Non-pigmented ciliary epithelial cell (primary cell): ENCODE measurements at regions not wholly inside any gene's neighbourhood (a gene's known extent, or its start where the extent isn't known, plus 50 kb on each side); places are given as distances from the start of the nearest gene placed in this dataset.

Experiments
- DNase-seq: peaks from one replicate; pipeline ENCODE4 v3.0.0-alpha.2; 2010; ENCODE audit warnings: low read depth

DNA sequence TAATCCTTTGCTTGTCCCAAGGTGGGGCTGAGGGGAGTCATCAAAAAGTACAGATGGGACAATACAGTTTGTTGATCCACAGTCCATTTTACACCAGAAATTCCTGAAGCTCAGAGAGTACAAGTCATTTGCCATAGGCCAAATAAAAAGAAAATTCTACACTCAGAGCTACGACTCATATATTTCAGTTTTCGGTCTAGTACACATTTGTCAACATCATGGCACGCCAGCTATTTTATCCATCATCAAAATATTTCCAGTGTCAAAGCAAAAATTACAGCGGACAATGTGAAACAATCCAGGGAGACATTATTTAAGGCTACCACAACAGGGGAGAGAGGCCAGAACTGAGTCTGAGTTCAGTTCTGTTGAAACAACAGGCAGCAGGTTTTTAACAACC, 587.5 kb upstream of the DSEL start:
- DNase-seq: no peak

- DNase-seq: no peak
These were observed 587.0 kb upstream of the DSEL start for GRCh38 chr18:68103561-68103960.

DNA sequence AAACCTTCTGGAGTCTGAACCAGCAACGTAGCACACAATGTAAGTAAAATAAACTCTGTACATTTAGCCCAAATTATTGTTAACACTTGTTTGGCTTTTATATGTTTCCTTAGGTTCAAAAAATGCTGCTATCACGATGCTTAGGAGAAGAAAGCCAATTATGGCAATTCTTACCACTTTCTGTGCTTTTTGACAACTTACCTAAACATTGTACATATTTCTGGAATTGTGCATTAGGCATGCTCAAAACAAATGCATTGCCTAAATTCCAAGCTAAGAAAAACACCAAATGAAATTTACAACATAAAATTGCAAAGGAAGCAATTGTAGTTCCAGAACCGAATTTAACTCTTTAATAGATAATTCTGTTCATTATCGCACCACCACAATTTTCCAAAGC, 585.6 kb upstream of the DSEL start:
- no peak for DNase-seq

GRCh38 chr18:68098655-68099054, 582.1 kb upstream of the DSEL start:
- DNase-seq: no peak

DNA sequence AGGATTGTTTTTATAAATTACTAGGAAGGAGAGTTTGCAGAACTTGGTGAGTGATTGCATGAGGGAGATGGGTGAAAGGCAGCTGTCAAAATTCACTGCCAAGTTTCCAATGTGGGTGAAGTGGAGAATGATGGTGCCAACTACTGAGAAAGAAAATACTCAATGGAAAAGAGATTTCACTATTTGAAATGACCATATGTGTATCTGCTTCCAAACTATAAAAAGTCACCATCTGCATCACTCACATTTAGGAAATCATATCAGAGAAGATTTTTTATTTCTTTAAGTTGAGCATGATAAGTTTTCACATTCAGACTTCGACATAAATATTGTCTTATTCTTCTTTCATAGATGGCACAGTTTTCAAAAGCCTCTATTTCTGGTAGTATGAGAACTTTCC, 570.0 kb upstream of the DSEL start:
- DNase-seq: no peak

DNA sequence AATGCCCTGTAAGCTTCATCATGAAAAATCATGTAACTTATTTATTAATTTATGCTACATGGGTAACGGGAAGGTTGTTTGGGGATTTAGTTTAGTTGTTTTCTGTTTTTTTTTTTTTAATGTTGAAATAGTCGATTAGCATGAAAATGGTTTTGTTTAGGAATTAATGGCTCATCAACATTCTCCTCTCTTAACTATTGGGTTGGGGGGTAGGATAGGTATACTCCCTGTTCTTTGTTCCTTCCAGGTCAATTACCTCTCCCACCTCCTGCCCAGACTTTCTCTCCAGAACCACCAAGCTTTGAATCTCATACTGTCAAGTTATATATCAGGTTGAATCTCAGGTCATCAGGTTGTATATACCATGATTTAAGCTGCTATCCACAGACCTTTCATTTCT, 568.7 kb upstream of the DSEL start:
- no peak for DNase-seq

- no peak for DNase-seq
These were observed 567.3 kb upstream of the DSEL start for GRCh38 chr18:68083776-68084175.

- DNase-seq: peak; percentile 78
These were observed 566.6 kb upstream of the DSEL start for GRCh38 chr18:68083131-68083530.

DNA sequence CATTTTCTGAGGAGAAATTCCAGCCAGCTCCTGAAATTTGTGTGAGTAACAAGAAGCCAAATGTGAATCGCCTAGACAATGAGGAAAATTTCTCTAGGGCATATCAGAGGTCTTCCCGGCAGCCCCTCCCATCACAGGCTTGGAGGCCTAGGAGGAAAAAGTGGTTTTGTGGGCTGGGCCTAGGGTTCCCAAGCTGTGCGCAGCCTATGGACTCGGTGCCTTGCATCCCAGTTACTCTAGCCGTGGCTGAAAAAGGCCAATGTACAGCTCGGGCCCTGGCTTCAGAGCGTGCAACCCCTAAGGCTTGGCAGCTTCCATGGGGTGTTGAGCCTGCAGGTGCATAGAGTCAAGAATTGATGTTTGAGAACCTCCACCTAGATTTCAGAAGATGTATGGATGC, 556.2 kb upstream of the DSEL start:
- DNase-seq: no peak

DNA sequence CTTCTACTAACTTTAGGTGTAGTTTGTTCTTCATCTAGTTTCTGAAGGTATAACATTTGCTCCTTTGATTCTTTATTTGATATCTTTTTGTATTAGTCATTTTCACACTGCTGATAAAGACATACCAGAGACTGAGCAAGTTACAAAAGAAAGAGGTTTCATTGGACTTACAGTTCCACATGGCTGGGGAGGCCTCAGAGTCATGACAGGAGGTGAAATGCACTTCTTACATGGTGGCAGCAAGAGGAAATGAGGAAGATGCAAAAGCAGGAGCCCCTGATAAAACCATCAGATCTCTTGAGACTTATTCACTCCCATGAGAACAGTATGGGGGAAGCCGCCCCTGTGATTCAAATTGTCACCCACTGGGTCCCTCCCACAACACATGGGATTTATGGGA, 544.4 kb upstream of the DSEL start:
- no peak for DNase-seq

DNA sequence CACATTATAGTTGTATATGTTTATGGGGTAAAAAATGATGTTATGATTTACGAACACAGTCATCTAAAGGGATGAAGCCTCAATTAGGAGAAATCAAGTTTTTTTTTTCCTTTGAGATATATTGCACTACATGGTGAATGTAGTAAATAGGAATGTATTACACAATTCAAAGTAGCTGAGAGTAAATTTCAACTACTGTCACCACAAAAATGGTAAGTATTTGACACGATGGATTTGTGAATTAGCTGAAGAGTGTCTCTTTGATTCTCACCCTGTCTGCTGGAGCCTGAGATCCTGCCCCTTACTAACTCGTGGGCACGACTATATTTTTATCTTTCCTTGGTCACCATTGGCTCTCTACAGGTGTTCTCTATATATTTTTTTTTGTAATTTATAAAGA, 540.4 kb upstream of the DSEL start:
- peak; percentile 11 for DNase-seq

GRCh38 chr18:68054669-68055068, 538.1 kb upstream of the DSEL start:
- DNase-seq: no peak

GRCh38 chr18:68053290-68053689, 536.8 kb upstream of the DSEL start:
- DNase-seq: no peak

DNA sequence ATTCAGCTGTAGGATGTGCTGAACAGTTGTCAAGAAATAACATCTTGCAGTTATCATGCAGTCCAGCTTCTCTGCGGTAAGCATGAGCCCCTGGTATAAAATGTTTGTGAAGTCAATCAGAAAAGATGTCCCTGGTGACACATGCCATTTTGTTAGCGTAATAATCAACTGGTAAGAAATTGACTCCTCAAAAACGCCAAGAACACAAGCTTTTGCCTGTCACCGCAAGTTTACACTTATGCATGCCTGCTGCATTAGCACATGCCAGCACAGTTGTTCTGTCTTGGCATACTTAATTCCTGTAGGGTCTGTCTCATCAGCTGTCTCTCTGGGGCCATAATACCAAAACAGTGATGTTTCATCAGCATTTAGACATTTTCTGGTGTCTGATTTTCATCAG, 524.8 kb upstream of the DSEL start:
- no peak for DNase-seq

DNA sequence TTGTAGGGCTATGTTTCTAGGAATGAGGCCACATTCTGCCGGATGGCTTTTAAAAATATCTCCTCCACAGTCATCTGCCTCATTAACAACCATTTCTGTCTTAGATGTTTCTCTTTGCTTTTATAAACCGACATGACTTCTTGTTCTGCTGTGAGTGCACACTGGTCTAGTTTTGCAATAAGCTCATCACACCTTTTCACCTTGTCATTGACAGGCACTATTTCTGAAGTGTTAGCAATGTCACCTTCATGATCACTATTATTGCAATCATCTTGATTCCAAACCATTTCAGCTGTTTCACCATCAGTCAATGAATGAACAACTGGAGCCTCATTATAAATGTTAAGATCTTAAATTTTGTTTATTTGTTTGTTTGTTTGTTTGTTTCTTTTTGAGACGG, 523.7 kb upstream of the DSEL start:
- DNase-seq: no peak

DNA sequence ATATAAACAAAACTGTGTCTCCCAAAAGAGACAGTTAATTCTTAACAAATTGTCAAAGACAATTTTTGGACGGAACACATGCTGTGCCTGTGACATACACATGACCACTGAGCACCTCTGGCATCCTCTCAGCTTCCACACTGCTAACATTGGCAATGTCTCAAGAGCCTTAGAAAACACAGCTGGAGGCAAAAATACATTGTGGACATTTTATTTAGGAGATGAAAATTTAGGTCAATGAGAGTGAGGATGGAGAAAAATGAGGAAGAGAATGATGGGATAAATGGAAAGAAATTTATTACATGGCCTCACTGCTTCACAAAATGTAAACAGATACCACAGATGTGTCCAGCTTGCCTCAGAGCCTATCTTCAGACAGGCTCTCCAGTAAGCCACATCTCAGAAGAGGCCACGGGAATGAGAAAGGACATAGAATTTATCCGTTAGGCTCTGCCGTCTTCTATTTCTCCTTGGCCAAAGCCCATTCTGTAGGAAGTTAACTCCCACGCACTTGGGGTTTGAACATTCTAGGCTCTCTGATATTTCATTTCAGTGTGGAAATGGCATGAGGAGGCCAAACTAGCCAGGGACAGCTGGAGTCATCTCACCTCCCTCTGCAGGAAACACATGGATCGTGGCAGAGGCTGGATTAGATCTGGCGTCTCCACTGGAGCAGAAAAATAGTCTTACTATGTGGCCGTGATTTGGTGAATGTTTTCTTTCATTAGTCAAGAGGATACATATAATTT, 519.4 kb upstream of the DSEL start:
- no peak for DNase-seq

- DNase-seq: no peak
These were observed 517.8 kb upstream of the DSEL start for GRCh38 chr18:68034296-68034695.

- DNase-seq: no peak
These were observed 516.9 kb upstream of the DSEL start for GRCh38 chr18:68033466-68033865.

DNA sequence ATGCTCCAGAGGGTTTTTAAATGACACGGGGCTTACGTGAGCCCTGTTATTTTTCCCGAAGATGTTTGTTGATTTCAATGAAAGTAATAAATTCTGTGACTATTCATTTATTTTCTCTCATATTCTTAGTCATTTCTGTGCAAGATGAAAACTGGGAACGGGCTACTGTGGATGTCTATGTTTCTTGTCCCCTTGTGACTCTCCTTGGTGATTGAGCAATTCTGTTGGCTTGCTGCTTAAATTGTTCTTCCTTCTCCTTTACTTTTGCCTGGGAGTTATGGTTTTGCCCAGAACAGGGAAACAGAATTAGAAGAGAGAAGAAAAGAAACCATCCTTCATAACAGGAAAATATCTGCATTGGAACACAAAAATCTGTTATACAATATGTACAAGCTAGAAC, 508.2 kb upstream of the DSEL start:
- DNase-seq: no peak

DNA sequence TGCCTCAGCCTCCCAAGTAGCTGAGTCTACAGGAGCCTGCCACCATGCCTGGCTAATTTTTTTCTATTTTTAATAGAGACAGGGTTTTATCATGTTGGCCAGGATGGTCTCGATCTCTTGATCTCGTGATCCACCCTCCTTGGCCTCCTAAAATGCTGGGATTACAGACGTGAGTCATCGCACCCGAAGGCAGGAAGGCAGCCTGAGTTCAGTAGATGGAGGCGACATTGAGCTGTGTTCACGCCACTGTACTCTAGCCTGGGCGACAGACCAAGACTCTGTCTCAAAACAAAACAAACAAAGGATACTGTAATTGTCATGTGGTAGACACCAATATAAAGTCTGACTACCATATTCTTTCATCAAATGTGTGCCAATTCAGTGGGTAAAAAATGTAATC, 500.9 kb upstream of the DSEL start:
- no peak for DNase-seq

GRCh38 chr18:67997496-67997895, 481.0 kb upstream of the DSEL start:
- no peak for DNase-seq

- no peak for DNase-seq
These were observed 479.2 kb upstream of the DSEL start for GRCh38 chr18:67995769-67996168.

DNA sequence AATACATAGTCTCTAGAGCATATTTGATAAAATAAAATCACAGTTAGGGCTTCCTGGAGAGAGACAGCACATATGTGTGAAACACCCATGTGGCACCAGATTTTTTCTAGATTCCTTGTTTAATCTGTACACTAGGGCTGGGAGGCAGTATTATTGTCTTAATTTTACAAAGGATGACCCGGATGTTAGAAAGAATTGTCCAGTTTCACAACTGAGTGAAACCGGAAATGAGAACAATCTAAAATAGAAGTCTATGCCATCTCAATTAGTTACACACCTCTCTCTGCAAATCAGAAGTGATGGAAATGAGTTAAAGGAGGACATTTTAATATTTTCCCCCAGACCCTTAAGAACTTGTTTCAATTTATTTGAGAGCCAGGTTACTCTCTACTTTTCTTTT, 463.7 kb upstream of the DSEL start:
- no peak for DNase-seq

GRCh38 chr18:67977067-67977616, 460.6 kb upstream of the DSEL start:
- DNase-seq: no peak
